Mammary epithelial cell (primary cell): ENCODE measurements at regions not wholly inside any gene's neighbourhood (a gene's known extent, or its start where the extent isn't known, plus 50 kb on each side); places are given as distances from the start of the nearest gene placed in this dataset.

Experiments
- EZH2 ChIP-seq: IDR thresholded peaks from 2 replicates; pipeline ENCODE4 v1.6.1; 2012; ENCODE audit warnings: low read length, inconsistent platforms, borderline replicate concordance
- TF ChIP-seq, protein P1 (sequence below), 2 donors: IDR thresholded peaks in 1 of 2; conservative IDR thresholded peaks in 1 of 2; 2 replicates each; pipeline ENCODE4 v1.5.1; 2011 to 2012; ENCODE audit warnings: inconsistent platforms in 2 of 2, low read length in 2 of 2, mild to moderate bottlenecking in 2 of 2, control low read depth in 1 of 2, low read depth in 1 of 2; ENCODE audit not compliant: insufficient read depth in 1 of 2; ENCODE audit errors: extremely low read depth in 1 of 2

DNA sequence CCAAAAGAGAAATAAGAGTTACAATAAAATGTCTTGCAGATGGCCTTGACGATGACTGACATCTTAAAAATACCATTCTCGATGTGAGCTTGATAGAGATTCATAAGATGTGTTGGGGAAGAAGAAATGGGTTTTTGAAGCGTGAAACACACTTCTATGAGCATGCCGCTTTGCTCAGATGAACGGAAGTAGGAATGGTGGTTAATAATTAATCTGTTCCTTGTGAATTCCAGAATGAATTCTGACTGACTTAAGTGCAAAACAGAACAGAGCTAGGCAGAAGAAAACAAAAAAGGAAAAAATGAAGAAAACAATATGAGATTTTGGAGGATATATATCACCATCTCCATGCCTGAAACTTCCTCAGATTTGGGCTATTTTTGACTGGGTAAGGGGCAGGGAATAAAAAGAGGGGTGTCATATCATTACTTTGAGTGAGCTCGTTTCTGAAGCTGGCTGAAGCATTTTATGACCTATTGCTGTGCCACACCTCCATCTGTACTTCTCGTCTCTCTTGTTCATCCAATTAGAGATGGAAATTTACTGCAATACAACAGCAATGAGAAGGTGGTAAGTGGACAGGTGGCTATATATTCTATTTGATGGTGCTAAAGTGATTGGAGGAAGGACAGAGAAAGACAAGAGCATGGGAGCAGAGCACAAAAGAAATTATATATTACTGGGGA is 1152.0 kb upstream of the CDH8 start:
- TF ChIP-seq, protein P1, sequence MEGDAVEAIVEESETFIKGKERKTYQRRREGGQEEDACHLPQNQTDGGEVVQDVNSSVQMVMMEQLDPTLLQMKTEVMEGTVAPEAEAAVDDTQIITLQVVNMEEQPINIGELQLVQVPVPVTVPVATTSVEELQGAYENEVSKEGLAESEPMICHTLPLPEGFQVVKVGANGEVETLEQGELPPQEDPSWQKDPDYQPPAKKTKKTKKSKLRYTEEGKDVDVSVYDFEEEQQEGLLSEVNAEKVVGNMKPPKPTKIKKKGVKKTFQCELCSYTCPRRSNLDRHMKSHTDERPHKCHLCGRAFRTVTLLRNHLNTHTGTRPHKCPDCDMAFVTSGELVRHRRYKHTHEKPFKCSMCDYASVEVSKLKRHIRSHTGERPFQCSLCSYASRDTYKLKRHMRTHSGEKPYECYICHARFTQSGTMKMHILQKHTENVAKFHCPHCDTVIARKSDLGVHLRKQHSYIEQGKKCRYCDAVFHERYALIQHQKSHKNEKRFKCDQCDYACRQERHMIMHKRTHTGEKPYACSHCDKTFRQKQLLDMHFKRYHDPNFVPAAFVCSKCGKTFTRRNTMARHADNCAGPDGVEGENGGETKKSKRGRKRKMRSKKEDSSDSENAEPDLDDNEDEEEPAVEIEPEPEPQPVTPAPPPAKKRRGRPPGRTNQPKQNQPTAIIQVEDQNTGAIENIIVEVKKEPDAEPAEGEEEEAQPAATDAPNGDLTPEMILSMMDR (conservative IDR thresholded peaks at IDR 0.05 in 1 of 2, IDR thresholded peaks at IDR 0.05 in 1 of 2; ENCODE audit: extremely low read depth in 1 of 2, insufficient read depth in 1 of 2, low read depth in 1 of 2, low read length in 2 of 2): no peak
- TF ChIP-seq EZH2: no peak
